ENCODE measurements at regions not wholly inside any gene's neighbourhood (a gene's known extent, or its start where the extent isn't known, plus 50 kb on each side); places are given as distances from the start of the nearest gene placed in this dataset.

- H3K27ac Mint-ChIP-seq (ENCODE audit: low read depth): no peak overlapping the region
- no peak for DNase-seq (ENCODE audit: low spot score in 2 of 2)
- no peak overlapping the region for H3K4me3 Mint-ChIP-seq
- H3K27me3 Mint-ChIP-seq: no peaks in the 10 kb centered on the region
- no peaks in the 10 kb centered on the region for H3K36me3 Mint-ChIP-seq (ENCODE audit: insufficient read depth)
- ATAC-seq (replicated peaks; ENCODE audit: extremely low read depth, poor library complexity, severe bottlenecking): no peak
- no peaks in the 10 kb centered on the region for H3K9me3 Mint-ChIP-seq
- H3K4me1 Mint-ChIP-seq: no peaks in the 10 kb centered on the region
These were observed 769.0 kb upstream of the COBL start for GRCh38 chr7:52085610-52086009.

- Mint-ChIP-seq H3K4me3 (no peak overlapping the region), H3K27ac (ENCODE audit: low read depth) (no peak overlapping the region), H3K4me1 (no peaks in the 10 kb centered on the region), H3K9me3 (peaks cover 8% of the 10 kb centered on the region), H3K27me3 (no peaks in the 10 kb centered on the region), H3K36me3 (ENCODE audit: insufficient read depth) (no peaks in the 10 kb centered on the region)
- DNase-seq (ENCODE audit: low spot score in 2 of 2): no peak
- no peak for ATAC-seq (replicated peaks; ENCODE audit: extremely low read depth, poor library complexity, severe bottlenecking)
These were observed 763.9 kb upstream of the COBL start for GRCh38 chr7:52080493-52080892.

GRCh38 chr7:52079726-52080125 lies 763.1 kb upstream of the COBL start:
- ATAC-seq (replicated peaks; ENCODE audit: extremely low read depth, poor library complexity, severe bottlenecking) (no peak), DNase-seq (ENCODE audit: low spot score in 2 of 2) (no peak)
- no peaks in the 10 kb centered on the region for H3K27me3 Mint-ChIP-seq
- H3K4me1 Mint-ChIP-seq: no peaks in the 10 kb centered on the region
- peaks cover 13% of the 10 kb centered on the region for H3K9me3 Mint-ChIP-seq
- no peak overlapping the region for H3K27ac Mint-ChIP-seq (ENCODE audit: low read depth)
- H3K4me3 Mint-ChIP-seq: no peak overlapping the region
- no peaks in the 10 kb centered on the region for H3K36me3 Mint-ChIP-seq (ENCODE audit: insufficient read depth)

GRCh38 chr7:52077571-52077970 lies 761.0 kb upstream of the COBL start:
- Mint-ChIP-seq H3K4me3 (no peak overlapping the region), H3K4me1 (no peaks in the 10 kb centered on the region), H3K9me3 (peaks cover 21% of the 10 kb centered on the region)

GRCh38 chr7:52074912-52075311 lies 758.3 kb upstream of the COBL start:
- H3K27ac Mint-ChIP-seq (ENCODE audit: low read depth): no peak overlapping the region
- H3K36me3 Mint-ChIP-seq (ENCODE audit: insufficient read depth): no peaks in the 10 kb centered on the region
- no peaks in the 10 kb centered on the region for H3K4me1 Mint-ChIP-seq
- ATAC-seq (replicated peaks; ENCODE audit: extremely low read depth, poor library complexity, severe bottlenecking) (no peak), DNase-seq (ENCODE audit: low spot score in 2 of 2) (no peak)
- H3K9me3 Mint-ChIP-seq: peaks cover 27% of the 10 kb centered on the region
- no peaks in the 10 kb centered on the region for H3K27me3 Mint-ChIP-seq
- no peak overlapping the region for H3K4me3 Mint-ChIP-seq

More at GRCh38 chr7:52077571-52077970, 761.0 kb upstream of the COBL start:
- ATAC-seq (replicated peaks; ENCODE audit: extremely low read depth, poor library complexity, severe bottlenecking): no peak
- Mint-ChIP-seq H3K27me3 (no peaks in the 10 kb centered on the region), H3K27ac (ENCODE audit: low read depth) (no peak overlapping the region), H3K36me3 (ENCODE audit: insufficient read depth) (no peaks in the 10 kb centered on the region)
- no peak for DNase-seq (ENCODE audit: low spot score in 2 of 2)

- no peak for DNase-seq (ENCODE audit: low spot score in 2 of 2)
- no peaks in the 10 kb centered on the region for H3K27me3 Mint-ChIP-seq
- H3K9me3 Mint-ChIP-seq: peaks cover 21% of the 10 kb centered on the region
- H3K4me3 Mint-ChIP-seq: no peak overlapping the region
- no peak for ATAC-seq (replicated peaks; ENCODE audit: extremely low read depth, poor library complexity, severe bottlenecking)
- no peaks in the 10 kb centered on the region for H3K4me1 Mint-ChIP-seq
- H3K27ac Mint-ChIP-seq (ENCODE audit: low read depth): no peak overlapping the region
- H3K36me3 Mint-ChIP-seq (ENCODE audit: insufficient read depth): peaks cover 2% of the 10 kb centered on the region
These were observed 757.5 kb upstream of the COBL start for GRCh38 chr7:52074071-52074470.

- peaks cover 28% of the 10 kb centered on the region for H3K9me3 Mint-ChIP-seq
- H3K4me3 Mint-ChIP-seq: no peak overlapping the region
- no peaks in the 10 kb centered on the region for H3K4me1 Mint-ChIP-seq
- no peak for ATAC-seq (replicated peaks; ENCODE audit: extremely low read depth, poor library complexity, severe bottlenecking)
- H3K27ac Mint-ChIP-seq (ENCODE audit: low read depth): no peak overlapping the region
- no peak for DNase-seq (ENCODE audit: low spot score in 2 of 2)
- H3K27me3 Mint-ChIP-seq: no peaks in the 10 kb centered on the region
- H3K36me3 Mint-ChIP-seq (ENCODE audit: insufficient read depth): peaks cover 2% of the 10 kb centered on the region
These were observed 755.1 kb upstream of the COBL start for GRCh38 chr7:52071744-52072143.

GRCh38 chr7:52064493-52064892 lies 747.9 kb upstream of the COBL start:
- Mint-ChIP-seq H3K4me3 (no peak overlapping the region), H3K9me3 (peaks cover 20% of the 10 kb centered on the region), H3K36me3 (ENCODE audit: insufficient read depth) (no peaks in the 10 kb centered on the region), H3K27ac (ENCODE audit: low read depth) (no peak overlapping the region), H3K27me3 (no peaks in the 10 kb centered on the region), H3K4me1 (no peaks in the 10 kb centered on the region)
- ATAC-seq (replicated peaks; ENCODE audit: extremely low read depth, poor library complexity, severe bottlenecking) (no peak), DNase-seq (ENCODE audit: low spot score in 2 of 2) (no peak)

- Mint-ChIP-seq H3K4me3 (no peak overlapping the region), H3K9me3 (peaks cover 13% of the 10 kb centered on the region), H3K27ac (ENCODE audit: low read depth) (no peak overlapping the region), H3K4me1 (no peaks in the 10 kb centered on the region), H3K27me3 (no peaks in the 10 kb centered on the region), H3K36me3 (ENCODE audit: insufficient read depth) (no peaks in the 10 kb centered on the region)
- DNase-seq (ENCODE audit: low spot score in 2 of 2) (no peak), ATAC-seq (replicated peaks; ENCODE audit: extremely low read depth, poor library complexity, severe bottlenecking) (no peak)
These were observed 745.1 kb upstream of the COBL start for GRCh38 chr7:52061666-52062065.

GRCh38 chr7:52053525-52053924 lies 736.9 kb upstream of the COBL start:
- H3K36me3 Mint-ChIP-seq (ENCODE audit: insufficient read depth): no peaks in the 10 kb centered on the region
- no peak for DNase-seq (ENCODE audit: low spot score in 2 of 2)
- H3K27me3 Mint-ChIP-seq: no peaks in the 10 kb centered on the region
- no peaks in the 10 kb centered on the region for H3K4me1 Mint-ChIP-seq
- no peak overlapping the region for H3K27ac Mint-ChIP-seq (ENCODE audit: low read depth)
- H3K9me3 Mint-ChIP-seq: peaks cover 23% of the 10 kb centered on the region
- no peak for ATAC-seq (replicated peaks; ENCODE audit: extremely low read depth, poor library complexity, severe bottlenecking)
- no peak overlapping the region for H3K4me3 Mint-ChIP-seq

GRCh38 chr7:52030722-52031121 lies 714.1 kb upstream of the COBL start:
- Mint-ChIP-seq H3K4me1 (no peaks in the 10 kb centered on the region), H3K27me3 (no peaks in the 10 kb centered on the region), H3K4me3 (no peak overlapping the region), H3K9me3 (peaks cover 24% of the 10 kb centered on the region), H3K36me3 (ENCODE audit: insufficient read depth) (no peaks in the 10 kb centered on the region), H3K27ac (ENCODE audit: low read depth) (no peak overlapping the region)
- no peak for ATAC-seq (replicated peaks; ENCODE audit: extremely low read depth, poor library complexity, severe bottlenecking)
- DNase-seq (ENCODE audit: low spot score in 2 of 2): no peak

- Mint-ChIP-seq H3K36me3 (ENCODE audit: insufficient read depth) (no peaks in the 10 kb centered on the region), H3K27me3 (no peaks in the 10 kb centered on the region), H3K4me1 (no peaks in the 10 kb centered on the region), H3K9me3 (peaks cover 18% of the 10 kb centered on the region), H3K27ac (ENCODE audit: low read depth) (no peak overlapping the region), H3K4me3 (no peak overlapping the region)
- DNase-seq (ENCODE audit: low spot score in 2 of 2) (no peak), ATAC-seq (replicated peaks; ENCODE audit: extremely low read depth, poor library complexity, severe bottlenecking) (no peak)
These were observed 709.5 kb upstream of the COBL start for GRCh38 chr7:52026140-52026539.

- Mint-ChIP-seq H3K4me1 (no peaks in the 10 kb centered on the region), H3K9me3 (peaks cover 10% of the 10 kb centered on the region), H3K27ac (ENCODE audit: low read depth) (no peak overlapping the region), H3K4me3 (no peak overlapping the region), H3K27me3 (no peaks in the 10 kb centered on the region), H3K36me3 (ENCODE audit: insufficient read depth) (no peaks in the 10 kb centered on the region)
- ATAC-seq (replicated peaks; ENCODE audit: extremely low read depth, poor library complexity, severe bottlenecking) (no peak), DNase-seq (ENCODE audit: low spot score in 2 of 2) (no peak)
These were observed 704.7 kb upstream of the COBL start for GRCh38 chr7:52021343-52021742.

- Mint-ChIP-seq H3K27ac (ENCODE audit: low read depth) (no peak overlapping the region), H3K9me3 (peaks cover 10% of the 10 kb centered on the region), H3K27me3 (no peaks in the 10 kb centered on the region), H3K36me3 (ENCODE audit: insufficient read depth) (no peaks in the 10 kb centered on the region), H3K4me1 (no peaks in the 10 kb centered on the region), H3K4me3 (no peak overlapping the region)
- no peak for ATAC-seq (replicated peaks; ENCODE audit: extremely low read depth, poor library complexity, severe bottlenecking)
- no peak for DNase-seq (ENCODE audit: low spot score in 2 of 2)
These were observed 702.1 kb upstream of the COBL start for GRCh38 chr7:52018680-52019054.

Measured in central memory CD8-positive, alpha-beta T cell (primary cell).